Stomach (tissue), 4 donors: ENCODE measurements at regions not wholly inside any gene's neighbourhood (a gene's known extent, or its start where the extent isn't known, plus 50 kb on each side); places are given as distances from the start of the nearest gene placed in this dataset.

Source experiments
- CTCF ChIP-seq, 7 experiments: fragments of 450-650 bp in 4 of 7; fragments of 200-600 bp in 3 of 7; sonication (generic) in 3 of 7; IDR thresholded peaks; one replicate each; pipeline ENCODE4 v1.5.1; 2016 to 2019; ENCODE audit warnings: antibody characterized with exemption in 7 of 7, control low read depth in 2 of 7, mild to moderate bottlenecking in 1 of 7
- POLR2A ChIP-seq, 4 donors: fragments of 450-650 bp; IDR thresholded peaks; one replicate each; pipeline ENCODE4 v1.6.1; 2016; ENCODE audit warnings: antibody characterized with exemption in 4 of 4, control low read depth in 2 of 4, mild to moderate bottlenecking in 1 of 4, moderate library complexity in 1 of 4
- POLR2AphosphoS5 ChIP-seq, 3 donors: sonication (generic); formaldehyde crosslinking; IDR thresholded peaks; one replicate each; pipeline ENCODE4 v1.6.1; 2016; ENCODE audit warnings: antibody characterized with exemption in 3 of 3

- TF ChIP-seq CTCF (IDR thresholded peaks at IDR 0.05) (no peak), POLR2AphosphoS5 (IDR thresholded peaks at IDR 0.05) (no peak), POLR2A (IDR thresholded peaks at IDR 0.05) (no peak)
Observed at GRCh38 chr5:175810457-175810856, 60.9 kb upstream of the CPLX2 start.
